H1 (cell line): ENCODE measurements at regions not wholly inside any gene's neighbourhood (a gene's known extent, or its start where the extent isn't known, plus 50 kb on each side); places are given as distances from the start of the nearest gene placed in this dataset.

Experiments used
- CTCF ChIA-PET: fragments of 300-600 bp; sonication (Branson Sonifier 250); formaldehyde crosslinking; loops from one replicate; lab custom pipeline; 2021; ENCODE audit not compliant: partially characterized antibody; lab: Charles Lee
- POLR2A ChIA-PET: fragments of 300-600 bp; sonication (Branson Sonifier 250); formaldehyde crosslinking; loops from one replicate; lab custom pipeline; 2021; ENCODE audit warnings: inconsistent platforms; ENCODE audit not compliant: partially characterized antibody; lab: Charles Lee
- DNase-seq, 2 experiments: peaks; one replicate each; pipeline versions ENCODE4 v3.0.0 to v3.0.0-alpha.2; 2010 to 2022; ENCODE audit warnings: low spot score in 2 of 2, low read depth in 1 of 2, mixed read lengths in 1 of 2
- FAIRE-seq: peaks from 2 replicates; lab custom pipeline; 2011; peaks lifted over from hg19 to GRCh38; lab: Jason Lieb, UNC
- H2AFZ ChIP-seq: 2 replicates; pipeline ENCODE4 v1.8.1; 2012; ENCODE audit warnings: low read length, inconsistent platforms
- H2AK5ac ChIP-seq: 2 replicates; pipeline ENCODE4 v1.6.1; 2013; ENCODE audit warnings: low read depth, low read length
- H2BK120ac ChIP-seq: replicated peaks from 2 replicates; pipeline ENCODE3; 2013; ENCODE audit warnings: low read depth, low read length, inconsistent platforms
- H2BK12ac ChIP-seq: 2 replicates; pipeline ENCODE4 v1.6.1; 2013; ENCODE audit warnings: low read depth, low read length
- H2BK15ac ChIP-seq: 2 replicates; pipeline ENCODE4 v1.6.1; 2013; ENCODE audit warnings: low read length
- H2BK20ac ChIP-seq: 2 replicates; pipeline ENCODE4 v1.6.1; 2013; ENCODE audit warnings: low read length
- H2BK5ac ChIP-seq: 2 replicates; pipeline ENCODE4 v1.6.1; 2013; ENCODE audit warnings: low read depth, low read length
- H3K14ac ChIP-seq: 2 replicates; pipeline ENCODE4 v1.6.1; 2013; ENCODE audit warnings: inconsistent platforms; ENCODE audit not compliant: insufficient read length
- H3K18ac ChIP-seq: 2 replicates; pipeline ENCODE4 v1.6.1; 2013; ENCODE audit warnings: low read length; ENCODE audit errors: extremely low read depth
- H3K23ac ChIP-seq: 2 replicates; pipeline ENCODE4 v1.6.1; 2013; ENCODE audit warnings: inconsistent platforms; ENCODE audit not compliant: insufficient read length
- H3K23me2 ChIP-seq: 2 replicates; pipeline ENCODE4 v1.6.1; 2013; ENCODE audit warnings: low read depth, low read length
- H3K27ac ChIP-seq: 2 replicates; pipeline ENCODE4 v1.6.1; 2011; ENCODE audit warnings: low read depth, low read length, inconsistent platforms
- H3K27me3 ChIP-seq, 4 experiments: replicated peaks in 1 of 4; 1 replicate in 1 of 4; 2 replicates in 3 of 4; pipeline versions ENCODE4 v1.6.1 to v1.8.1; 2011 to 2013; ENCODE audit warnings: low read length in 3 of 4, mild to moderate bottlenecking in 3 of 4, inconsistent platforms in 2 of 4, mixed read lengths in 2 of 4, moderate library complexity in 1 of 4; ENCODE audit not compliant: control insufficient read depth in 3 of 4, insufficient read depth in 3 of 4; ENCODE audit errors: extremely low read depth in 1 of 4
- H3K36me3 ChIP-seq, 4 experiments: 2 replicates each; pipeline versions ENCODE4 v1.6.1 to v1.8.1; 2011 to 2013; ENCODE audit warnings: mild to moderate bottlenecking in 4 of 4, low read length in 3 of 4, moderate library complexity in 2 of 4, control low read depth in 1 of 4, inconsistent platforms in 1 of 4; ENCODE audit not compliant: insufficient read depth in 4 of 4, control insufficient read depth in 2 of 4
- H3K4ac ChIP-seq: replicated peaks from 2 replicates; pipeline ENCODE3; 2013; ENCODE audit warnings: low read length, low read depth, mixed read lengths, inconsistent platforms; ENCODE audit not compliant: insufficient read length
- H3K4me1 ChIP-seq, 4 experiments: replicated peaks in 1 of 4; 1 replicate in 1 of 4; 2 replicates in 3 of 4; pipeline versions ENCODE4 v1.6.1 to v1.8.1; 2011 to 2013; ENCODE audit warnings: low read length in 3 of 4, inconsistent platforms in 2 of 4, mixed read lengths in 1 of 4; ENCODE audit not compliant: insufficient read depth in 4 of 4, control insufficient read depth in 3 of 4
- H3K4me2 ChIP-seq, 2 experiments: 2 replicates each; pipeline versions ENCODE4 v1.6.1 to v1.8.1; 2011 to 2013; ENCODE audit warnings: low read depth in 2 of 2, low read length in 2 of 2, control low read depth in 1 of 2, inconsistent platforms in 1 of 2, mild to moderate bottlenecking in 1 of 2; ENCODE audit not compliant: insufficient read depth in 1 of 2
- H3K4me3 ChIP-seq, 4 experiments: fragments of 200-600, 300-600 bp in 1 of 4; sonication (generic), shearing (Covaris generic), sonication (Bioruptor Twin) in 1 of 4; 2 replicates each; pipeline versions ENCODE4 v1.5.1 to v1.8.1; 2011 to 2016; ENCODE audit warnings: low read length in 4 of 4, low read depth in 3 of 4, control low read depth in 2 of 4, inconsistent platforms in 2 of 4, mild to moderate bottlenecking in 2 of 4, mixed read lengths in 1 of 4, moderate library complexity in 1 of 4; ENCODE audit not compliant: insufficient read depth in 2 of 4; ENCODE audit errors: extremely low read depth in 1 of 4
- H3K56ac ChIP-seq: replicated peaks from 2 replicates; pipeline ENCODE3; 2013; ENCODE audit warnings: low read depth, mild to moderate bottlenecking, mixed read lengths, low read length, inconsistent platforms; ENCODE audit not compliant: insufficient read length
- H3K79me1 ChIP-seq: 2 replicates; pipeline ENCODE4 v1.6.1; 2013; ENCODE audit warnings: low read depth, low read length, control low read depth
- H3K79me2 ChIP-seq, 2 experiments: 2 replicates each; pipeline versions ENCODE4 v1.6.1 to v1.8.1; 2012 to 2013; ENCODE audit warnings: low read length in 2 of 2, mild to moderate bottlenecking in 2 of 2, inconsistent platforms in 1 of 2; ENCODE audit not compliant: insufficient read depth in 2 of 2, control insufficient read depth in 1 of 2
- H3K9ac ChIP-seq, 4 experiments: replicated peaks in 1 of 4; 1 replicate in 1 of 4; 2 replicates in 3 of 4; pipeline versions ENCODE4 v1.6.1 to v1.8.1; 2011 to 2013; ENCODE audit warnings: low read depth in 3 of 4, low read length in 3 of 4, control low read depth in 2 of 4, mild to moderate bottlenecking in 2 of 4, moderate library complexity in 2 of 4, inconsistent platforms in 1 of 4; ENCODE audit errors: extremely low read depth in 1 of 4
- H3K9me3 ChIP-seq, 2 experiments: 2 replicates each; pipeline versions ENCODE4 v1.6.1 to v1.8.1; 2012 to 2013; ENCODE audit warnings: mild to moderate bottlenecking in 2 of 2, moderate library complexity in 2 of 2, control low read depth in 1 of 2, inconsistent platforms in 1 of 2, low read depth in 1 of 2, low read length in 1 of 2, mixed read lengths in 1 of 2; ENCODE audit not compliant: insufficient read depth in 2 of 2
- H4K20me1 ChIP-seq, 2 experiments: replicated peaks in 1 of 2; 2 replicates each; pipeline versions ENCODE3 to v1.8.1; 2011 to 2013; ENCODE audit warnings: inconsistent platforms in 2 of 2, low read length in 2 of 2, mild to moderate bottlenecking in 1 of 2; ENCODE audit not compliant: insufficient read depth in 2 of 2, control insufficient read depth in 1 of 2
- H4K5ac ChIP-seq: 2 replicates; pipeline ENCODE4 v1.6.1; 2013; ENCODE audit warnings: low read length, low read depth, mixed read lengths, inconsistent platforms; ENCODE audit not compliant: insufficient read length
- H4K8ac ChIP-seq: 2 replicates; pipeline ENCODE4 v1.8.0; 2013; ENCODE audit warnings: mild to moderate bottlenecking, moderate library complexity, low read length, inconsistent platforms; ENCODE audit not compliant: insufficient read depth; ENCODE audit errors: extremely low read depth
- H4K91ac ChIP-seq: replicated peaks from 2 replicates; pipeline ENCODE3; 2013; ENCODE audit warnings: low read length, mixed read lengths, inconsistent platforms; ENCODE audit not compliant: insufficient read length
- BACH1 ChIP-seq: IDR thresholded peaks from 2 replicates; pipeline ENCODE4 v1.6.1; 2012; ENCODE audit warnings: low read length, improper control_type of control experiment
- BCL11A ChIP-seq, 2 experiments: IDR thresholded peaks; one replicate each; pipeline ENCODE4 v1.6.1; 2011; ENCODE audit warnings: low read depth in 2 of 2, low read length in 2 of 2, mild to moderate bottlenecking in 2 of 2
- CTBP2 ChIP-seq: IDR thresholded peaks from 2 replicates; pipeline ENCODE4 v1.7.0; 2011; ENCODE audit warnings: borderline replicate concordance, mild to moderate bottlenecking, moderate library complexity, mixed read lengths, low read length; ENCODE audit not compliant: insufficient read depth, insufficient read length
- KDM5A ChIP-seq: fragments of 200-600 bp; IDR thresholded peaks from 2 replicates; pipeline ENCODE4 v1.7.1; 2012; ENCODE audit warnings: mild to moderate bottlenecking, low read length, inconsistent platforms, mixed read lengths
- PHF8 ChIP-seq: fragments of 200-600 bp; sonication (generic); conservative IDR thresholded peaks from 2 replicates; pipeline ENCODE4 v1.7.1; 2012; ENCODE audit warnings: low read depth, mild to moderate bottlenecking, inconsistent platforms, low read length, moderate library complexity
- RNF2 ChIP-seq: fragments of 200-900, 300-1000 bp; sonication (generic); IDR thresholded peaks from 2 replicates; pipeline ENCODE4 v1.7.1; 2016; ENCODE audit warnings: borderline replicate concordance, low read depth, mild to moderate bottlenecking, antibody characterized with exemption, low read length; ENCODE audit not compliant: poor library complexity, severe bottlenecking; ENCODE audit errors: missing control alignments
- RXRA ChIP-seq: IDR thresholded peaks from 2 replicates; pipeline ENCODE4 v1.6.1; 2011; ENCODE audit warnings: low read depth, mild to moderate bottlenecking, low read length, moderate library complexity; ENCODE audit not compliant: insufficient read depth
- SAP30 ChIP-seq: fragments of 300-600 bp; sonication (generic); IDR thresholded peaks from 2 replicates; pipeline ENCODE4 v1.7.1; 2012; ENCODE audit warnings: low read length, moderate library complexity, mild to moderate bottlenecking, inconsistent platforms; ENCODE audit not compliant: insufficient read depth, insufficient replicate concordance
- SIN3A ChIP-seq, 2 experiments: IDR thresholded peaks in 1 of 2; conservative IDR thresholded peaks in 1 of 2; 2 replicates each; pipeline ENCODE4 v1.6.1; 2011 to 2012; ENCODE audit warnings: low read length in 2 of 2, improper control_type of control experiment in 1 of 2, low read depth in 1 of 2, mild to moderate bottlenecking in 1 of 2
- TAF1 ChIP-seq: IDR thresholded peaks from 2 replicates; pipeline ENCODE4 v1.6.1; 2011; ENCODE audit warnings: mild to moderate bottlenecking, low read depth, low read length
- TAF7 ChIP-seq: optimal IDR thresholded peaks from 2 replicates; pipeline ENCODE3; 2011; ENCODE audit warnings: low read depth, mild to moderate bottlenecking, inconsistent platforms, low read length, moderate library complexity, borderline replicate concordance
- WGBS, 2 experiments: shearing (Covaris generic) in 1 of 2; methylation state at CpG; one replicate each; pipeline versions ENCODE4 v1.1.6 to v1.1.7; 2013 to 2015; ENCODE audit warnings: low lambda C conversion rate in 2 of 2, mixed read lengths in 2 of 2, inconsistent platforms in 1 of 2, low coverage in 1 of 2, missing lambda C conversion rate in 1 of 2; ENCODE audit not compliant: insufficient replicate concordance in 2 of 2, insufficient coverage in 1 of 2, insufficient read length in 1 of 2; ENCODE audit errors: extremely low coverage in 1 of 2, missing lambda C conversion rate in 1 of 2; 5-methylcytosine and 5-hydroxymethylcytosine counted together

GRCh38 chrX:16511796-16512776 lies 137.9 kb upstream of the S100G start:
- FAIRE-seq: no peak
- Histone ChIP-seq H3K18ac (no peak overlapping the region; the same call in 1 of the 2 replicates), H3K79me2 (no peaks in the 10 kb centered on the region), H2AK5ac (no peak overlapping the region), H3K56ac (no peak overlapping the region), H3K4ac (no peak overlapping the region), H3K23ac (no peak overlapping the region), H3K23me2 (no peaks in the 10 kb centered on the region), H2BK15ac (no peak overlapping the region), H2BK5ac (no peak overlapping the region), H3K27me3 (no peaks in the 10 kb centered on the region), H3K4me3 (no peak overlapping the region), H2BK12ac (0 out of 2 replicates have a peak overlapping the region, but pooled peaks have one; percentile 39), H3K9ac (no peak overlapping the region), H4K20me1 (no peaks in the 10 kb centered on the region), H4K8ac (no peak overlapping the region), H3K79me1 (no peaks in the 10 kb centered on the region), H2BK20ac (no peak overlapping the region), H3K36me3 (no peaks in the 10 kb centered on the region), H3K9me3 (no peaks in the 10 kb centered on the region), H3K4me2 (peak overlapping the region in 1 of 2 experiments; percentile 31; a peak in 1 of 4 replicates), H3K27ac (no peak overlapping the region), H2AFZ (no peak overlapping the region), H3K14ac (no peak overlapping the region), H2BK120ac (peak overlapping the region; percentile 28), H4K5ac (no peak overlapping the region), H4K91ac (no peak overlapping the region), H3K4me1 (peaks cover 0 to 3% (median 0%) of the 10 kb centered on the region in 4 experiments; a peak in 3 of 7 replicates)
- DNase-seq: no peak
- 78% methylated on average over 9 of the region's 11 CpGs; no CpG with 5 or more reads in 1 of the 2 experiments for WGBS, 2 experiments
- POLR2A ChIA-PET: no interaction called here
- CTCF ChIA-PET: no interaction called here
- TF ChIP-seq SAP30 (no peak), BCL11A (IDR thresholded peaks at IDR 0.05; ENCODE audit: low read depth in 2 of 2, low read length in 2 of 2) (no peak), CTBP2 (no peak), RXRA (no peak), PHF8 (no peak), KDM5A (no peak), SIN3A (conservative IDR thresholded peaks at IDR 0.05 in 1 of 2, IDR thresholded peaks at IDR 0.05 in 1 of 2; ENCODE audit: low read depth in 1 of 2, low read length in 2 of 2) (no peak), TAF1 (no peak), RNF2 (no peak), BACH1 (no peak), TAF7 (no peak)
